Activated naive CD8-positive, alpha-beta T cell (primary cell): ENCODE measurements at regions not wholly inside any gene's neighbourhood (a gene's known extent, or its start where the extent isn't known, plus 50 kb on each side); places are given as distances from the start of the nearest gene placed in this dataset.
"Not testable (repeated sequence)": the region's sequence is repeated elsewhere in the genome, so short reads cannot be mapped to it uniquely, and the experiment has no call there.

Source experiments
- H3K27ac Mint-ChIP-seq: one replicate; pipeline ENCODE4 v1.8.0; 2021; ENCODE audit warnings: mixed read lengths
- H3K27me3 Mint-ChIP-seq: one replicate; pipeline ENCODE4 v1.8.0; 2021; ENCODE audit warnings: mixed read lengths
- H3K36me3 Mint-ChIP-seq: one replicate; pipeline ENCODE4 v1.8.0; 2021; ENCODE audit warnings: mixed read lengths
- H3K4me1 Mint-ChIP-seq: one replicate; pipeline ENCODE4 v1.8.0; 2021; ENCODE audit warnings: low read depth, mixed read lengths
- H3K4me3 Mint-ChIP-seq: one replicate; pipeline ENCODE4 v1.8.0; 2021; ENCODE audit warnings: mild to moderate bottlenecking, mixed read lengths
- H3K9me3 Mint-ChIP-seq: one replicate; pipeline ENCODE4 v1.8.0; 2021; ENCODE audit warnings: low read depth, mixed read lengths

DNA sequence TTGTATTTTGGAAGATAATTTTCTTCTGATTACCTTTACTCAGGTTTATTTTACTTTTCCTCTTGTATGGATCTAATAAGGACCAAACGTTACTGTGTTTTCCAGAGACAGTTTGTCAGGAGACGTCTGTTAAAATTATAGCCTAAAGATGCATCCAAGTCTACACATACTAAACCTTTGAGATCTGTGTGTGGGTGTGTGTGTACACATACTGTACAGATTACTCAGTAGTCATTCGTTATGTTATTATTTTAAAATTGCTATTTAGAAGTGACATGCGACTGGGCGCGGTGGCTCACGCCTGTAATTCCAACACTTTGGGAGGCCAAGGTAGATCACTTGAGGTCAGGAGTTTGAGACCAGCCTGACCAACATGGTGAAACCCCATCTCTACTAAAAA lies 51.6 kb upstream of the CNTLN start:
- Mint-ChIP-seq H3K27me3 (peaks cover 2% of the 10 kb centered on the region), H3K9me3 (no peaks in the 10 kb centered on the region), H3K27ac (no peak overlapping the region), H3K4me1 (no peaks in the 10 kb centered on the region), H3K36me3 (no peaks in the 10 kb centered on the region), H3K4me3 (no peak overlapping the region)

GRCh38 chr9:17082343-17083064 lies 52.3 kb upstream of the CNTLN start:
- no peak overlapping the region for H3K27ac Mint-ChIP-seq
- no peaks in the 10 kb centered on the region for H3K9me3 Mint-ChIP-seq
- no peaks in the 10 kb centered on the region for H3K4me1 Mint-ChIP-seq
- peaks cover 2% of the 10 kb centered on the region for H3K27me3 Mint-ChIP-seq
- no peak overlapping the region for H3K4me3 Mint-ChIP-seq
- H3K36me3 Mint-ChIP-seq = no peaks in the 10 kb centered on the region

DNA sequence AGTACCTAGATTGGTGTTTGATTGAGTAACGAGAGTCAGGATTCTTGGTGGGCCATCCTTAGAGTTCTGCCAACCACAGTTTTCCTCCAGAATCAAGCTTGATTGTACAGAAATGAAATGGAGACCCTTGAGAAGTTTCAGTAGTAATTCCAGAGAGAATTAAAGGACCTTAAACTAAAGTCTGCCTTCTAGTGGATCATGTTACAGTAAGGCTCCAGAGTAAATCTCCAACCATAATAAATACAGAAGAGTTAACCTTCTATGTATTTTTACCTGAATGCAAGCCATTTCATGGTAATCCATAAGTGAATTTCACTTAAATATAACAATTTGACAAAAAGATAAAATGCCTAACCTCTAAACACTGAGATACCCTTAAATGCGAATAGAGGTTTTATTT lies 53.0 kb upstream of the CNTLN start:
- no peaks in the 10 kb centered on the region for H3K36me3 Mint-ChIP-seq

DNA sequence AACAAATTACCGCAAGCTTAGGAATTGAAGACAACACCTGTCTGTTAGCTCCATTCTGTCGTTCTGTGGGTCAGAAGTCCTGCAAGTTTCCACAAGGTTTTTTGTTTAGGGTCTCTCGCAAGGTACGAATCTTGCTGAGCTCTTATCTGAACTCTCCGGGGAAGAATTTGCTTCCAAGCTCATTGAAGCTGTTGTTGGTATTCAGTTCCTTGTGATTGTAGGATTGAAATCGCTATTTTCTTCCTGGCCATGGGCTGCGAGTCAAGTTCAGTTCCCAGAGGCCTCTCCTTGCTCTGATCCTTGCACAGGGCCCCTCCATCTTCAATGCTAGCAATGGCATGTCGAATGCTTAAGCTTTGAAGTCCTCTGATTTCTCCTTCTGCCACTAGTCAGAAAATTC lies 53.5 kb upstream of the CNTLN start:
- H3K4me3 Mint-ChIP-seq = no peak overlapping the region
- no peak overlapping the region for H3K27ac Mint-ChIP-seq

More for the DNA sequence above, 53.0 kb upstream of the CNTLN start:
- Mint-ChIP-seq H3K27me3 (peaks cover 2% of the 10 kb centered on the region), H3K9me3 (no peaks in the 10 kb centered on the region), H3K27ac (no peak overlapping the region), H3K4me1 (no peaks in the 10 kb centered on the region), H3K4me3 (no peak overlapping the region)

DNA sequence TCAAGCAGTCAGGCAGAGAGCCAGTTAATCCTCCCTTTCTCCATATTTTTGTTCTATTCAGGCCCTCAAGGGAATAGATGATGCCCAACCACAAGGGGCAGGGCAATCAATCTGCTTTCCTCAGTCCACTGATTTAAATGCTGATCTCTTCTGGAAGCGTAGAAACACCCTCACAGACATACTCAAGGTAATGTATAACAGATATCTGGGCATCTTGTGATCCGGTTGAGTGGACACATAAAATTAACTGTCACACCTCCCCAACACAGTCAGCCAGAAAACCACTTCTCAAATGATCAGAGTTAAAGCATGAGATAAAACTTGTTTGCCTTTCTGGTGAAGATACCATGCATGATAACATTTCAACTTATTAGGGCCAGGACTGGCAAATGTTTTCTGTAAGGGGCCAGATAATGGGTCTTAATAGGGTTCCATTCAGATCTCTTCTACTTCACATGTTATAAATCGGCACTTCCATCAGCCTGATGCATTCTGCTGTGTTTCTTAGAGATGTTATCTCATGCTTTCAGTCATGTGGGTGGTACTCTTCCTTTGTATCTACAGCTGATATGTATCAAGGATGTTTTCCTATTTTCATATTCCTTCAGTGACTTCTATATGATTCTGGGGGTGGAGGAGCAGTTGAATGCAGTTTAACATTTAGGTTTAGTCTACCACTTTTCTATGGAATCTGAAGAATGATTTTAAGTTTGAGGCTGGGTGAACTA lies 58.9 kb upstream of the CNTLN start:
- Mint-ChIP-seq H3K4me3 (no peak overlapping the region), H3K36me3 (no peaks in the 10 kb centered on the region), H3K9me3 (no peaks in the 10 kb centered on the region), H3K27ac (no peak overlapping the region), H3K27me3 (peaks cover 4% of the 10 kb centered on the region), H3K4me1 (no peaks in the 10 kb centered on the region)

More for the DNA sequence above, 53.5 kb upstream of the CNTLN start:
- peaks cover 2% of the 10 kb centered on the region for H3K27me3 Mint-ChIP-seq
- H3K36me3 Mint-ChIP-seq = no peaks in the 10 kb centered on the region
- no peaks in the 10 kb centered on the region for H3K4me1 Mint-ChIP-seq
- no peaks in the 10 kb centered on the region for H3K9me3 Mint-ChIP-seq

DNA sequence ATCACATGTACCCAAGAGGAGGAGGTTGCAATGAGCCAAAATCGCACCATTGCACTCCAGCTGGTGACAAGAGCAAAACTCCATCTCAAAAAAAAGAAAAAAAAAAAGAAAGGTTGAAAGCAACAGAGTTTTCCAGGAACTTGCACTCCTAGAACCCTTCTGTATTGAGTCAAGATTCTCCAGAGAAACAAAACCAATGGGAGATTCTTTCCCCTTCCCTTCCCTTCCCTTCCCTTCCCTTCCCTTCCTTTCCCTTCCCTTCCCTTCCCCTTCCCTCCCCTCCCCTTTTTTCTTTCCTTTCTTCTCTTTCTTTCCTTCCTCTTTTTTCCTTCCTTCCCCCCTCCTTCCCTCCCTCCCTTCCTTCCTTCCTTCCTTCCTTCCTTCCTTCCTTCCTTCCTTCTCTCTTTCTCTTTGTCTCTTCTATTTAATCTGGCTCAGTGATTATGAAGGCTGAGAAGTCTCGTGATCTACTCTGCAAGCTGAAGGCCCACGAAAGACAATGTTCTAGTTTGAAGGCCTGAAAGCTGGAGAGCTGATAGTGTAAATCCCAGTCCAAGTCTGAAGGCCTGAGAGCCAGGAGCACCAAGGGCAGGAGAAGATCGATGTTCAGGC lies 59.6 kb upstream of the CNTLN start:
- H3K36me3 Mint-ChIP-seq = no peaks in the 10 kb centered on the region
- no peaks in the 10 kb centered on the region for H3K4me1 Mint-ChIP-seq
- no peaks in the 10 kb centered on the region for H3K9me3 Mint-ChIP-seq
- peaks cover 4% of the 10 kb centered on the region for H3K27me3 Mint-ChIP-seq
- H3K27ac Mint-ChIP-seq = no peak overlapping the region
- H3K4me3 Mint-ChIP-seq = no peak overlapping the region

GRCh38 chr9:17072563-17072962 lies 62.3 kb upstream of the CNTLN start:
- not testable (repeated sequence) for H3K27ac Mint-ChIP-seq, H3K36me3 Mint-ChIP-seq, H3K9me3 Mint-ChIP-seq, H3K4me1 Mint-ChIP-seq, H3K4me3 Mint-ChIP-seq, H3K27me3 Mint-ChIP-seq

GRCh38 chr9:17068671-17069070 lies 66.2 kb upstream of the CNTLN start:
- Mint-ChIP-seq H3K4me3 (no peak overlapping the region), H3K4me1 (no peaks in the 10 kb centered on the region), H3K36me3 (no peaks in the 10 kb centered on the region), H3K27me3 (peaks cover 6% of the 10 kb centered on the region), H3K9me3 (no peaks in the 10 kb centered on the region), H3K27ac (no peak overlapping the region)

DNA sequence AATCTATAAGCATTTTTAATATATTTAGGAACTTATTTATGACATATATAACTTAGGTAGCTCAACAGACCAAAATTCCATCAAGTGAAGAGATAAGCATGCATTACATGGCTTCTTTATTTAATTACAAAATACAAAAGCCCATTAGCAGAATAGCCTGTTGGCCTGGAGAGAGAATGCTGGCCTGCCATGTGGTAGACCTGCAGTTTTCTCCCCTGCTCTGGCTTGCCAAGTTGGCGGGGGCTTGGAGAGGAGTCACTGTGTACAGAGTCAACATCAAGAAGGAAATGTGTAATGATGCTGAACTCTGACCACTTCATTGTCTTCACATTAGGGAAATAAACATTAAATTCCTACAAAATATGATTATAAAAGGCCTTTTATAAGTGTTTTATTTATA lies 69.8 kb upstream of the CNTLN start:
- Mint-ChIP-seq H3K27ac (no peak overlapping the region), H3K4me1 (no peaks in the 10 kb centered on the region), H3K36me3 (no peaks in the 10 kb centered on the region), H3K27me3 (peaks cover 4% of the 10 kb centered on the region), H3K4me3 (no peak overlapping the region), H3K9me3 (no peaks in the 10 kb centered on the region)

- H3K4me1 Mint-ChIP-seq = no peaks in the 10 kb centered on the region
- no peak overlapping the region for H3K27ac Mint-ChIP-seq
- no peaks in the 10 kb centered on the region for H3K9me3 Mint-ChIP-seq
- no peaks in the 10 kb centered on the region for H3K36me3 Mint-ChIP-seq
- no peak overlapping the region for H3K4me3 Mint-ChIP-seq
- peaks cover 4% of the 10 kb centered on the region for H3K27me3 Mint-ChIP-seq
These were observed 70.3 kb upstream of the CNTLN start for GRCh38 chr9:17064558-17064957.

DNA sequence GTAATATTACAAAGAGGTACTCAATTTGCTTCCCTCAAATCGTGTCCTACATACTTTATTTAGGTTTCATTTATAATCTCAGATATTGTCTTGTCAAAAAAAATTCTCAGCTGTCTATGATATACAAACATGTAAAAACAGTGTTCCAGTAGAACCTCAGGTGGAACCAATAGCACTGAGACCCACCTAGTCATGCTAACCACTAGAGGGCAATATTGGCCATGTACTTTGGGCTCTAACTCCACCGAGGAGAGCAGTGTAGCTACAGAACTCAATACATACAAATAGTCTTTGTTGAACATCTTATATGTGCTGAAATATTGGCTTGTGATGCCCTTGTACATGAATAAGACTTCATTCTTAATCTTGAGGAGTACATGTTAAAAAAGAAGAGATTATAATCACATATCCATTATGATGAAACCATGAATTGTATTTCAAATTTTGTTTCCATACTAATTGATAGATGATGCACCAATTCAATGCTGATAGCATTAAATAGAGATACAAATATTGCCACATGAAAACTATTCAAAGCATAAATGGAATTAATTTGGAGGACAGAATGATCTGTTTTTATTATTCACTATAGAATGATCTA lies 71.2 kb upstream of the CNTLN start:
- Mint-ChIP-seq H3K27ac (no peak overlapping the region), H3K4me1 (no peaks in the 10 kb centered on the region), H3K4me3 (no peak overlapping the region), H3K27me3 (peaks cover 2% of the 10 kb centered on the region), H3K36me3 (no peaks in the 10 kb centered on the region), H3K9me3 (no peaks in the 10 kb centered on the region)

DNA sequence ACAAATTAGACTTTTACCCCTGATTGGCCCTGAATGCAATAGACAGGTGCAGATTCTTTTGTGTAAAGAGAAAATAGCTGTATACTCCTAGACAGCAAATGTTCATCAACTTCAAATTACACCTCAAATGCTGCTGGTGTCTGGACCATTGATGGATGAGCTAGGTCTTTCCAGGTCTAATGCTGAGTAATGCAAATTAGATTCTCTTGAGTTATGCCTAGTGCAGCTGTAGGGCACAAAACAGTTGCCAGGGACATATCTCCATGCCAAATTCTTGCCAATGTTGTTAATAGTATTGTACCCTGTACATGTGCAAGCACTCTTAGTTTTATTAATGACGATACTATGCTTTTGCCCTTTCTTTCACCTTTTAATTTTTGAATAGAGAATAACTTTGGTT lies 72.3 kb upstream of the CNTLN start:
- Mint-ChIP-seq H3K4me1 (no peaks in the 10 kb centered on the region), H3K9me3 (no peaks in the 10 kb centered on the region), H3K27ac (no peak overlapping the region), H3K36me3 (no peaks in the 10 kb centered on the region), H3K27me3 (peaks cover 2% of the 10 kb centered on the region), H3K4me3 (no peak overlapping the region)

DNA sequence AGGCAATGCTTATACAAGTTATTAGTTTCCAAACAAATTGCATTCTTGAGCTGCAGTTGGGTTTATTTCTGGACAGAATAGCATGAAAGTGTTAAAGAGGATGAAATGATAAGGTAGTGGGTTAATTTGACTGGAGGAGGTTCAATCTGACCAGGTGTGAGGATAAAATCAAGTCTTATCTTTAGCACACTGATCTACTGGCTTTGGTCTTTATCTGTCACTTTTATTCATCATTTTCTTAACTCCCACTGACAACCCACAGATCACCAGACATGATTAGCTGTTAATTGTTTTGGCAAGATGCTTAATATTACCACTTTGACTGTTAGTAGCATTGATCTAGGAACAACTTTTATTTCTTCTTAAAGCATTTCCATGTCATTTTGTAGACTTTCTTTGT lies 74.4 kb upstream of the CNTLN start:
- Mint-ChIP-seq H3K4me1 (no peaks in the 10 kb centered on the region), H3K27me3 (peaks cover 2% of the 10 kb centered on the region), H3K9me3 (no peaks in the 10 kb centered on the region), H3K4me3 (no peak overlapping the region), H3K27ac (no peak overlapping the region), H3K36me3 (no peaks in the 10 kb centered on the region)

GRCh38 chr9:17059465-17059864 lies 75.4 kb upstream of the CNTLN start:
- Mint-ChIP-seq H3K4me1 (no peaks in the 10 kb centered on the region), H3K9me3 (no peaks in the 10 kb centered on the region), H3K4me3 (no peak overlapping the region), H3K27me3 (peaks cover 2% of the 10 kb centered on the region), H3K36me3 (no peaks in the 10 kb centered on the region), H3K27ac (no peak overlapping the region)

DNA sequence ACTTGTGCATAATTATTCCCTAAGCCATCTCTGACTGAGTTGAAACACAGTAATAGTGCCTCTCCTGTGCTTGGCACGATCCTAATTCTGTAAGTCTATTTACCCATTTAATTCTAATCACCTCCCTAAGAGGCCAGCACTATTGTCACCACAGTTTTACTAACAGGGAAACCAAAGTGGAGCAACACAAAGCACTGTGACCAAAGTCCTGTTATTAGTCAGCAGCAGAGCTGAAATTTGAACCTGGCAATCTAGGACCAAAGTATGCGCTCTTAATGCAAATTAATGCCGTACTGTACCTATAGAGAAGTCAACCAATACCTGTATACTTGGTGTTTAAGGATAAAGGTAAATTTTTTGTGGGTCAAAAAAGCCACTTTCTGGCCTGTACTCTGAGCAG lies 77.1 kb upstream of the CNTLN start:
- no peak overlapping the region for H3K4me3 Mint-ChIP-seq
- H3K36me3 Mint-ChIP-seq = no peaks in the 10 kb centered on the region
- peaks cover under 1% of the 10 kb centered on the region for H3K27me3 Mint-ChIP-seq
- no peaks in the 10 kb centered on the region for H3K9me3 Mint-ChIP-seq
- H3K4me1 Mint-ChIP-seq = no peaks in the 10 kb centered on the region
- no peak overlapping the region for H3K27ac Mint-ChIP-seq
